ENCODE measurements at regions not wholly inside any gene's neighbourhood (a gene's known extent, or its start where the extent isn't known, plus 50 kb on each side); places are given as distances from the start of the nearest gene placed in this dataset.
A peak's percentile ranks its signal among the peaks of the same experiment; 100 is the strongest.

- DNase-seq (no peak), FAIRE-seq (no peak)
- peaks cover 0 to 7% (median 0%) of the 10 kb centered on the region in 3 donors for H3K9me3 ChIP-seq (ENCODE audit: control insufficient read depth in 2 of 3, insufficient read depth in 1 of 3, low read length in 3 of 3)
- H3K27me3 ChIP-seq (ENCODE audit: control insufficient read depth, insufficient read depth, low read length) = no peaks in the 10 kb centered on the region
- intact Hi-C loops (cut with DNase I) = no loop called here
- H3K36me3 ChIP-seq (ENCODE audit: control insufficient read depth in 2 of 3, insufficient read depth in 3 of 3, low read length in 3 of 3) = no peaks in the 10 kb centered on the region
- no peak for TF ChIP-seq CTCF (IDR thresholded peaks at IDR 0.05; ENCODE audit: borderline replicate concordance, extremely low read depth, insufficient read depth)
- H3K4me3 ChIP-seq (ENCODE audit: low read length in 3 of 3) = no peak overlapping the region
- no peak overlapping the region for H3K27ac ChIP-seq (ENCODE audit: low read depth in 2 of 2, low read length in 2 of 2)
- no peak overlapping the region for H3K9ac ChIP-seq (ENCODE audit: low read length in 3 of 3)
- H3K4me1 ChIP-seq (ENCODE audit: control insufficient read depth in 2 of 3, insufficient read depth in 2 of 3, low read depth in 1 of 3, low read length in 3 of 3) = no peaks in the 10 kb centered on the region
Measured at GRCh38 chr18:10233082-10233875, 221.2 kb upstream of the APCDD1 start.

- Histone ChIP-seq H3K27ac (ENCODE audit: low read depth in 2 of 2, low read length in 2 of 2) (no peak overlapping the region), H3K9me3 (ENCODE audit: control insufficient read depth in 2 of 3, insufficient read depth in 1 of 3, low read length in 3 of 3) (peaks cover 0 to 7% (median 0%) of the 10 kb centered on the region in 3 donors), H3K4me3 (ENCODE audit: low read length in 3 of 3) (no peak overlapping the region), H3K4me1 (ENCODE audit: control insufficient read depth in 2 of 3, insufficient read depth in 2 of 3, low read depth in 1 of 3, low read length in 3 of 3) (no peaks in the 10 kb centered on the region), H3K9ac (ENCODE audit: low read length in 3 of 3) (no peak overlapping the region), H3K27me3 (ENCODE audit: control insufficient read depth, insufficient read depth, low read length) (no peaks in the 10 kb centered on the region), H3K36me3 (ENCODE audit: control insufficient read depth in 2 of 3, insufficient read depth in 3 of 3, low read length in 3 of 3) (no peaks in the 10 kb centered on the region)
- intact Hi-C loops (cut with DNase I) = no loop called here
- TF ChIP-seq CTCF (IDR thresholded peaks at IDR 0.05; ENCODE audit: borderline replicate concordance, extremely low read depth, insufficient read depth) = no peak
- DNase-seq (no peak), FAIRE-seq (no peak)
Measured at GRCh38 chr18:10234281-10234680, 220.2 kb upstream of the APCDD1 start.

- TF ChIP-seq CTCF (IDR thresholded peaks at IDR 0.05; ENCODE audit: borderline replicate concordance, extremely low read depth, insufficient read depth) = no peak
Measured at GRCh38 chr18:10234912-10235660, 219.3 kb upstream of the APCDD1 start.

More at GRCh38 chr18:10234912-10235660, 219.3 kb upstream of the APCDD1 start:
- FAIRE-seq (no peak), DNase-seq (peak in 2 of 5 donors; percentile 55 to 66)
- Histone ChIP-seq H3K36me3 (ENCODE audit: control insufficient read depth in 2 of 3, insufficient read depth in 3 of 3, low read length in 3 of 3) (no peaks in the 10 kb centered on the region), H3K9me3 (ENCODE audit: control insufficient read depth in 2 of 3, insufficient read depth in 1 of 3, low read length in 3 of 3) (peaks cover 0 to 2% (median 0%) of the 10 kb centered on the region in 3 donors), H3K27ac (ENCODE audit: low read depth in 2 of 2, low read length in 2 of 2) (no peak overlapping the region), H3K9ac (ENCODE audit: low read length in 3 of 3) (no peak overlapping the region), H3K27me3 (ENCODE audit: control insufficient read depth, insufficient read depth, low read length) (no peaks in the 10 kb centered on the region), H3K4me3 (ENCODE audit: low read length in 3 of 3) (no peak overlapping the region), H3K4me1 (ENCODE audit: control insufficient read depth in 2 of 3, insufficient read depth in 2 of 3, low read depth in 1 of 3, low read length in 3 of 3) (peaks cover 0 to 2% (median 0%) of the 10 kb centered on the region in 3 donors)
- intact Hi-C loops (cut with DNase I) = no loop called here

Measured in kidney (tissue), 13 donors.